NCI-H2196 (cell line): ENCODE measurements at regions not wholly inside any gene's neighbourhood (a gene's known extent, or its start where the extent isn't known, plus 50 kb on each side); places are given as distances from the start of the nearest gene placed in this dataset.
"Not testable (repeated sequence)": the region's sequence is repeated elsewhere in the genome, so short reads cannot be mapped to it uniquely, and the experiment has no call there.

Experiments used
- DNase-seq: peaks from one replicate; lab custom pipeline; 2025; ENCODE audit not compliant: unreplicated experiment; lab: John Stamatoyannopoulos, UW

DNA sequence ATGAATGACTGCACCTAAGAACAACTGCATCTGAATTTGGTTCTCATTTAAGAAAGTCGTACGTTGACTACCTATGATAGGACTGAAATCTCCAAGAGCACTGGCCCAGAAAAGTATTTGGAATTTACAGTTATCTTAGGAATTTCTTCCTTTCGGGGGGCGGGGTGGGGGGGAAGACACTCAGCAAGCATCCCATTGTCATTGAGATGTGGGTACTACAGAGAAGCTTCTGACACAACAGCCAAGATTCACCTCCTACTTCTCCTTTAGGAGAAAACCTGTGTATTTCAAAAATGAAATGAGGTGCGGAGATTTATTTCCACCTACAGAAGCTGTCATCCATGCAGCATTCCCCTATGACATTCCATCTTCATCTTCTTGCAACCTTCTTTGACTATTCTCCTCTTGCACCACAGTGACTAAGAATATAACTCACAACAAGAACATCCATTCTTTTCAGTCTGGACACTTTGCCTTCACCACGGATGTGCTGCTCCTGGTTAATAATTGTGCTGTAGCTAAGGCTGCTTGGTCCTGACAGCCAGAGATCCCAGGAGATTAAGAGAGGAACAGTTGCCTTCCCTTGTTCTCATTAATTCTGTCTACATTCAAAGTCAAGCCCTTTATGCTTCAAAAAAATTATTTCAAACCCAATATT, 98.4 kb upstream of the FRMD4A start:
- DNase-seq = no peak

DNA sequence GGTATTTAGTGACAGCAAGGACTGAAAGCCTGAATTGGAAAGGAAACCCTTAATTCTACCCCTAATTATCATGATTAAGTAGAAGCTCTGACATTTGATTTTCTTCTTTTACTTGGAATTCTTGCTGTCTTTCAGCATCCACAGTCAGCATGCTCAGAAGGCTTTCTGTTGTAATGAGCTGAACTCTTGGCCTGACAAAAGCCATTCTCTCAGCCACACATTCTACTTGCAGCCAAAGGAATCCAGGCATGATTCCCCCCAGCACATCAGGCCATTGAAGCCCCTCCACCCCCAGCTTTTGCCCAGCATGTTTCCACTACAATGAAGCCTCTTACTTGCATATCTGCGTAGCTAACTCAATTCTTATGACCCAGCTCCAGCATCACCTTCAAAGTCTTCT, 94.3 kb upstream of the FRMD4A start:
- no peak for DNase-seq

DNA sequence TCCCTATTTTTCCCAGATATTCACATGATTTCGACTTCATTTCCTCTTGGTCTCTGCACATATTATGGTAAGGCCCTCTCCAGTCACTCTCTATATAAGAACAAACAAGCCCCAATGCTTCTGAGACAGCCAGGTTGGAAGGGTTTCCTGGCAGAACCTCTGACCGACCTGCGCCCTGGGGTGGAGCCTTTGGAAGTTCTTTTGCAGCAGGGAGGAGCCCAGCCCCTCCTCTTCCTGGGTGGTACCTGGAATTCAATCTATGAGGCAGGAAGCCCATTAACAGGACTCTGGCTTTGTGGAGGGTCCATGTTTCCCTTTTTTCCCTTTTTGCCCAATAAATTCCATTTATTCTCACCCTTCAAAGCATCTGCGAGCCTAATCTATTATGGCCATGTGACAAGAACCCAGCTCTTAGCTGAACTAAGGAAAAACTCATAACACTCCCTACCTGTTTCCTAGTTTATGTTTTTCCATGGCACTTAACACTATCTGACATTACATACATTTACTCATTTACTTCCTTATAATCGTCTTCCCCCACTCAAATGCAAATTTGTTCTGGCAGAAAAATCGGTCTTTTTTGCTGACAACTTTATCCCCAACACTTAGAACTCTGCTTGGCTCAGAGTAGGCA, 92.5 kb upstream of the FRMD4A start:
- DNase-seq = no peak

DNA sequence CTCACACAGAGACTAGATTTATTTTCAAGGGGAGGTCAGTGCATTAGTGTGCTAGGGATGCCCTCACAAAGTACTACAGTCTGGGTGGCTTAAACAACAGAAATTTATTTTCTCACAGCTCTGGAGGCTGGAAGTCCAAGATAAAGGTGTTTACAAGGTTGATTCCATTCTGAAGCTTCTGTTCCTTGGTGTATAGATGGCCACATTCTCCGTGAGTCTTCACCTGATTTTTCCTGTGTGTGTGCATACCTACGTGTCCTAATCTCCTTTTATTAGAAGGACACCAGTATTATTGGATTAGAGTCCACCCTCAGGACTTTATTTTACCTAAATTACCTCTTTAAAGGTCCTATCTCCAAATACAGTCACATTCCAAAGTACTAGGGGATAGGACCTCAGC, 91.7 kb upstream of the FRMD4A start:
- DNase-seq = no peak

DNA sequence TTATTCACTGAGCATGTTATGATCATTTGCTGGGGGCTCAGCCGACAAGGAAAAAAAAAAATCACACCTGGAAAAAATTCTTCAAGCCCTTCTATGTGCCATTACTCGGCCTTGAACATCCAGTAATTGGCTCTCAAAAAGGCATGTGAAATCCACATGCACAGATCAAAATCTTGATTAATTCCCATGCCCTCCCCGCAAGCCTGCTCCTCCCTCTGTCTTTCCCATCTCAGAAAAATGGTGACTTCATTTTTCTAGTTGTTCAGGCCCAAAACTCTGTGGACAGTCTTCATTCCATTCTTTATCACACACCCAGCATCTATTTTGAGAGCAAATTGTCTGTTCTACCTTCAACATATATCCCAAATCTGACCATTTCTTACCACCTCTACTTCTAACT, 91.2 kb upstream of the FRMD4A start:
- DNase-seq = no peak

DNA sequence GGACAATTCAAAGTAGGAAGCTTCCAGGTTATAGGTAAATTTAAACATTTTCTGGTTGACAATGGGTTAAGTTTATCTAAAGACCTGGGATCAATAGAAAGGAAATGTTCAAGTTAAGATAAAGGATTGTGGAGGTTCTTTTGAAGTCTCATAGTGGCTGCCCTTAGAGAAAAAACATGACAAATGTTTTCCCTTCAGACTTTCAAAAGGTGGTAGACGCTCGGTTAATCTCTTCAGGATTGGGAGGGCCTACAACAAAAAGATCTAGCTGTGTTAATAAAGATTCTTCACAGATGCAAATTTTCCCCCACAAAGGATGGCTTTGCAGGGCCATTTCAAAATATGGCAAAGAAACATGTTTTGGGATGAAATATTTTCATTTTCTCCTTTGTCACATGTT, 86.6 kb upstream of the FRMD4A start:
- not testable (repeated sequence) for DNase-seq

DNA sequence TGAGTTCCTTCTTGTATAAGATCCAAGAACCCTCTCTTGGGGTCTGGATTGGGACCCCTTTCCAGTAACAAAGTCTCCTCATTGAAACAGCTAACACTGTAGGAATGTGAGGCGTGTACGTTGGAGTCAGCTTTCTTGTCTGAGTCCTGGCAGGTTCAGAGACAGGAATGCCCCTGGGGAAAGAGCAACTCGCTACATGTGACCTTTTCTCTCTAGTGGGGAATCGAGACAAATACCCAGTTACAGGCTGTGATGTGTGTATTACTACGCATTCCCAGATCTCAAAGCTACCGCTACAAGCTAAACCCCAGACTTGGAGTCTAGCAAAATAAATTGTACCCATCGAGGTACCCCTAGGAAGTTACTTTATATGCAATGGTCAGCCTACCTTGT, 85.6 kb upstream of the FRMD4A start:
- DNase-seq = no peak

DNA sequence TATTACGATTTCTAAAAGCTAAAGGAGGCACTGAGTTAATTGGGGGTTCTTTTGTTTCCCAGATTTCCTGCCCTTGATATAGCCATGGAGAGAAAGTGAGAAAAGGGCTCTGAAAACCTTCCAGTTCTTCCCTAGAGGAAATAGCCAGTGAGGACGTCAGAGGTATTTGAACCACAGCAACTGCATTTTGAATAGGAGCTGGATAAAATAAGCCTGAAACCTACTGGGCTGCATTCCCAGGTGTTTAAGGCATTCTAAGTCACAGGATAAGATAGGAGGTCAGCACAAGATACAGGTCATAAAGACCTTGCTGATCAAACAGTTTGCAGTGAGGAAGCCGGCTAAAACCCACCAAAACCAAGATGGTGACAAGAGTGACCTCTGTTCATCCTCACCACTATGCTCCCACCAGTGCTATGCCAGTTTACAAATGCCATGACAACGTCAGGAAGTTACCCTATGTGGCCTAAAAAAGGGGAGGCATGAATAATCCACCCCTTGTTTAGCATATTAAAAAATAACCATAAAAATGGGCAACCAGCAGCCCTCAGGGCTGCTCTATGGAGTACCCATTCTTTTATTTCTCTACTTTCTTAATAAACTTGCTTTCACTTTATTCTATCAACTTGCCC, 85.1 kb upstream of the FRMD4A start:
- DNase-seq = no peak

DNA sequence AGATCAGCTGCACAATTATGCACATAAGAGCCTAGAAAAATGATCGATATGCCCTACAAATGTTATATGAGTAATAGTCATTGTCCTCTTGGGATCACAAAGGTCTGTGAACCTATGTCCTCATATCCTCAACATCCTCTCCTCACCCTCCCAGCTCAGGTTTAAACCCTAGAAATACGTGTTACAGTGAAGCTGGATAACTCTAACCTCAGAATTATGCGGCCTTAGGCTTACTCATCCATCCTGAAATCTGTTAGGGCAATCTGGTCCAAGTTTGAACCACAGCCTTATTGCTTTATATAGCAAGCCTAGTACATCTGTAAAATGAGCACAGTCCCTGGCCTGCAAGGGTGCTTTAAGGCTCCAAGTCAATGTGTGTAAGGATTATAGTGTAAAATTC, 84.2 kb upstream of the FRMD4A start:
- DNase-seq = no peak

DNA sequence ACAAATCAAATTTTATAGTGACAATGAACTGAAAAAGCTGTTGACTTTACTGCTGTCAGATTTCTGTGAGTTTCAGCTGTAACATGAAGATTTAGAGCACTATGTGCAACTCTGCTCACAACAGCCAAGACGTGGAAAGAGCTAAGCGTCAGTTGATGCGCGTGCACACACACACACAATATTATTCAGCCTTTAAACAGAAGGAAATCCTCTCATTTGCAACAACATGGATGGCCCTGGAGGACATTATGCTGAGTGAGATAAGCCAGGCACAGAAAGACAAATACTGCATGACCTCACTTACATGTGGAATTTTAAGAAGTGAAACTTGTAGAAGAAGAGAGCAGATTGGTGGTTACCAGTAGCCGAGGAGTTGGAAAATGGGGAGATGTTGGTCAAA, 82.8 kb upstream of the FRMD4A start:
- no peak for DNase-seq

DNA sequence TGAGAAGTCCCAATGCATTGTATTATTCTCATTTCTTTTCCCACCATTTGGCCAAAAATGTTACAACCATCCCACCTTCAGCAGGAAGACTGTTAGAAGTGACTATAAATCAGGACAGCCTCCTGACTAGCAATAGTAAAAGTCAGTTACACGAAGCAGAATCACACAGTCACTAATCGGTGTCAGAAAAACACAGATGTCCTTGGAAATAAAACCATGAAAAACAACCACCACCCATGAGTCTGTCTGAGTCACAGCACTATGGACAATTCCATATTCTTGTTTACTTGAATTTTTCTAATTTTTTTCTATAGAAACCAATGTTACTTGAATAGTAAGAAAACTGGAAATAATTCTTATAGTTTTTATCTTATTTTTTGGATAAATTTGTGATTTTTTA, 81.9 kb upstream of the FRMD4A start:
- no peak for DNase-seq

DNA sequence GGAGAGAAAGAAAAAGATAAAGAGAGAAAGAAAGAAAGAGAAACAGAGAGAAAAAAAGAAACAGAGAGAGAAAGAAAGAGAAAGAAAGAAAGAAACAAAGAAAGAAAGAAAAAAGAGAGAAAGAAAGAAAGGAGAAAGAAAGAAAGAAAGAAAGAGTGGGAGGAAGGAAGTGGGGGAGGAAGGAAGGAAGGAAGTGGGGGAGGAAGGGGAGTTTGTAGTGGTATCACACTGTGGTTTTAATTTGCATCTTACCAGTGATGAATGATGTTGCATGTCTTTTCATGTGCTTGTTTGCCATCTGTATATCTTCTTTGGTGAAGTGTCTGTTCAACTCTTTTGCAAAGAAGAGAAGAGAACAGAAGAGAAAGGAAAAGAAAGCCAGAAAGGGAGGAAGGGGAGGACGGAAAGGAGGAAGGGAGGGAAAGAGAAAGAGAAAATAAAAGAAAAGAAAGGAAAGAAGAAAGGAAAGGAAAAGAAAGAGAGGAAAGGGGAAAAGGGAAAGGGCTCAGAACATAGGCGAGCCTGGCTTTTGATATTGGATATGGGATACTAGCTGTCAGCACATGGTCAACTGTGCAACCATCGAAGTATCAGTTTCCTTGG, 79.2 kb upstream of the FRMD4A start:
- DNase-seq = no peak

DNA sequence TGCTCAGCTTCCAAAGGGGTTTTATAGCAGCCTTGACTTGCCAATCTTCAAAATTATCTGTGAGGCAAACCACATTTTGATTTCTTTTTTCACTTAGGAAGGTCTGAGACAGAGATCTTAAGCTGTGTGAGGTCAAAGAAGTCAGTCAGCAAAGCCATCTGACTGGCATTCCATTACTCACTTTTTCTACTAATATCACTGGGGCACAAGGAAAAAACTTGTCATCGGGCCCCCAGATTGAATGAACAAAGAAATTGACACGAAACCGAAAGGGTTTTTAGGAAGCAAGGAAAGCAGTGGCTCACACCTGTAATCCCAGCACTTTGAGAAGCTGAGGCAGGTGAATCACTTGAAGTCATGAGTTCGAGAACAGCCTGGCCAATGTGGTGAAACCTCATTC, 78.5 kb upstream of the FRMD4A start:
- no peak for DNase-seq

DNA sequence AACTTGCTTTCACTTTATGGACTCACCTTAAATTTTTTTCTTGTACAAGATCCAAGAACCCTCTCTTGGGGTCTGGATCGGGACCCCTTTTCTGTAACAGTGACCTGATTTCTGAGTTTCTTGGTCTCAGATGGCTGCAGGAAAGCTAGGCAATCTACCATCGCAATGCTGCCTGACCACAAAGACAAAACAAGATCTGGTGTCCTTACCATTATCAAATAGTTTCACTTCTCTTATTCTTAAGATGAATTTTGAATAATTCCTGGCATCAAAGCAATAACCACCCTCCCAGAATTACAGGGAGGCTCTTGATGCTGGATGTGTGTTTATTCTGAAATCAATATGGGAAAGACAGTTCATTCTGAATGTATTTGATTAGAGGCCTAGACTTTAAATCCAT, 77.4 kb upstream of the FRMD4A start:
- DNase-seq = no peak

DNA sequence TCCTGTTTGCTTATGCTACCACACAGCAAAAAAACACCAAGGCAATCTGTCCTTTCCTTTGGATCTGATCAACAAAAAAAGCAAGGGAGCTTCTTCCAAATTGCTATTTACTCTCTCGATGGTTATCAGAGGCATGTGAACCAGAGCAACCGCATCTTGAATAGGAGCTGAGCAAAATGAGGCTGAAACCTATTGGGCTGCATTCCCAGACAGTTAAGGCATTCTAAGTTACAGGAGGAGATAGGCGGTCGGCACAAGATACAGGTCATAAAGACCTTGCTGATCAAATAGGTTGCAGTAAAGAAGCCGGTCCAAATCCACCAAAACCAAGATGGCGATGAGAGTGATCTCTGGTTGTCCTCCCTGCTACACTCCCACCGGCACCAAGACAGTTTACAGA, 76.8 kb upstream of the FRMD4A start:
- DNase-seq = no peak

DNA sequence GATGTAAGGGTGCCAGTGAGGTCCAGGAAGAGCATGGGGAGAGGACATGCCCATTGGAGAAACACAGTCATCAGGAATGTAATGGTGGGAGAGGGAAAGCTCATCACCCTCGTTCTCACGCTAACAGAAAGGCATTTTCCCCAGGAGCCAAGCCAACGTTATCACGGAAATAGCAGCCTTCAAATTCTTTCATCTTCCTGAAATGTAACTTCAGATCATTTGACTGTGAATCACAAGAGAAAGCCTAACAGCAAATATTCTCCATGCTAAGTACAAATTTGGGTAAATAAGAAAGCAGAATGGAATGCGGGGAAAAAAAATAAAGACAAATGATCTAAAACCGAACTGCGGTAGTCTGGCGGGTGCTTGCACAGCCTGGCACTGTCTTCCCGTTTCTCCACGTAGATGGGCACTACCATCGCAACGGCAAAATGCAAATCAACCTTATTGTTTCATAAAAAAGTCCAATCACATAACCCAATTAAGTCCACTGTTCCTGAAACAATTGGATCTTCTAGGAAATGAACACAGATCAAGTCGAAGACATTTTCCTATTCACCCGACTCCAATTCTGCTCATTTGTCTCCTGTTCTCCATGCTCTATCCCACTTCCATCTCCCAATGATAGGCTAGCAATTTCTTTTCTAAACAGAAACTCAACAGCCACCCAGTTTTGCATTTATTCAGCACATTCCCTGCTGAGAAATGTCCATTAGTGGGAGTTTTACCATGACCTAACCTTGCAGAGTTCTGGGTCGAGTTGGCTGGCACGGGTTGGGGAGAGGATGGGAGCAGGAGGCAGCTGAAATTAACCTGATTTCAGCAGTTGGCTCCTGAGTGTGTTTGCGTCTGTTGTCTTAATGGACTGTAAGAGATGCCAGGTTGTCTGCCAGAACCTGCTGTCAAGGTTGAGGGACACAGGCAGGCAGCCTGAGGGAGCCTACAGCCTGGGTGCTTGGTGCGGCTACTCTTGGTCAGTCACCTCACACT, 74.6 kb upstream of the FRMD4A start:
- DNase-seq = no peak

DNA sequence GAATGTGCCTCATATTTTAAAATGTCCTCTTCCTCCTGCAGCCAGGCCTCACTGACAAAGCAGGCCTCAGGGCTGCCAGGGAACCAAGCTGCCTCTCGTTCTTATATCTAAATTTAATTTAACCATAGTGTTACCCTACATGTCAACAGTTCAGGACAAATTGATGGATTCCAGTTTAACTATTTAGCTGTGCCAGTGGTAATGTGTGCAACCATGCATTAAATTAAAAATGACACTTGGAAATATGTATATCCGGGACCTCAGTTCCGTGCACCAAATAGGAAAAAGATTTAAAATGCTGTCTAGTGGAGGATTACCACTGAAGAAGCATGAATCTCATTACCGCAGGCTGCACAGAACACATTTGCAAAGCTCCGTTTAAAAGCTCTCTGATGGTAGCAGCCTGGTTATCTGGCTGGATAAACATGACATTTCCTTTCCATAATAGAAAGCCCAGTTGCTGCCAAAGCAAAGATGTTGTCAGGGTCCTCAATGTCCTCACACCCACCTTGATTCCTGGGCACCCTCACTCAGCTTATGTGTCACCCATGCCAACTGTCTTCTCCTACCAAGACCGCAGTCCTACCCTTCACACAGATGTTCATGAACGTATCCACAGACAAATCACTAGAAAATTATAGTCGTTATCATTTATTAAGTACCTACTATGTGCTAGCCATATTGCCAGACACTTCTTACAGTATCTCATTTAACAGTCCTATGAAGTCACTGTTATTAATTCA, 73.3 kb upstream of the FRMD4A start:
- no peak for DNase-seq

DNA sequence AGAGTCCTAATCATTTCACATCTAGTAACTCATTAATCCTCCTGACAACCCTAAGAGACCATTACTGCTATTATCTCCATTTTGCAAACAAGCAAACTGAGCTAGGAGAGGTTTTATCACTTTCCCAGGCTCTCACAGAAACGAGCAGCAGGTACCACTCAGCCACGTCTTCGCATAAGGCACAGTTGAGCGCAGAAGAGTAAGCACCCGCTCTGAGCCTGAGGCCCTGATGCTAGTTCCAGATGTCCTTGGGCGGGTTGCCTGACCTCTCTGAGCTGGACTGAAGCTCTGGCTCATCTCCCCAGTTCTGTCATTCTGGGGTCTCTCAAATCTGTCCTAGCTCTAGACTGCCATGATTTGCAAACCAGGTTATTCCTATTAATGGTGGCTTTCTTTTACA, 72.6 kb upstream of the FRMD4A start:
- DNase-seq = no peak

DNA sequence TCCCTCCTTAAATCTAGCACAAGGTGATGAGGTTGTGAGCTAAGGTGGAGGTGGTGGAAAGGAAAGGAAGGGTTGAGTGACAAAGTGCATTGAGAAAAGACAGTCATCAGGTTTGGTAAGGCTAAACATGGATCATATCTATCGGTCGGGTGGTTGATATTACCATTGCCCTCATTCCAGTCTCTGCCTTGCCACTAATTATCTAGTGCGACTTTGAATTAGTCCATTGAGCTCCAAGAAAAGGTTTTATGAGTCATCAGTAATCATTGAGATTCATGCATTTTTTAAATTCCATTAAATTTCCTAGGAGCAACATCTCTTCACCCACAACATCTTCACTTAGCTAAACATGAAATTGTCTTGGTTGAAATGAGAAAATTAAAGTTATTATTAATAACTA, 68.9 kb upstream of the FRMD4A start:
- DNase-seq = no peak

DNA sequence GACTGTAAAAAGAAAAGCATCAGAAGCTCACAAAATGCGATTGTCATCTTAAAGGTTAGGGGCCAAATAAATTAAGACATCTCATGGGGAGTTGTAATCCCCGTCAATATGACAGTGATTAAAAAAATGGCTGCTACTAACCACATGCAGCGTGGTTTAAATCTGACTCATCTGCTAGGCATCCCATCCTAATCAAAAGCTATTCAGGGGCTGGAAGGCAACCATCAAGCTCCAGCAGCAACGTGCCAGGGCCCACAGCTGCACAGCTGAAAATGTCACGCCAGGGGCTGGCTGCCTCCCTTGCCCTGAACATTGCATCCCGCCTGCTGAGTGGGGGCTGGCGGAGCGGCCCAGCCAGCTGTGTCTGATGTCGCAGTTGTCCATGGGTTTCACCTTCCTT, 66.3 kb upstream of the FRMD4A start:
- DNase-seq = no peak
